Erythroblast (primary cell): ENCODE measurements at regions not wholly inside any gene's neighbourhood (a gene's known extent, or its start where the extent isn't known, plus 50 kb on each side); places are given as distances from the start of the nearest gene placed in this dataset.
A peak's percentile ranks its signal among the peaks of the same experiment; 100 is the strongest.

Experiments
- DNase-seq, 2 experiments: peaks; one replicate each; lab custom pipeline; 2025; lab: John Stamatoyannopoulos, UW
- GATA1 ChIP-seq: IDR thresholded peaks from 2 replicates; pipeline ENCODE4 v1.6.1; 2011; ENCODE audit warnings: low read depth, mild to moderate bottlenecking, control low read depth, low read length, moderate library complexity
- POLR2A ChIP-seq: IDR thresholded peaks from 2 replicates; pipeline ENCODE4 v1.6.1; 2011; ENCODE audit warnings: mild to moderate bottlenecking, low read length

GRCh38 chr17:63337579-63337978, 108.5 kb downstream of the CYB561 start:
- DNase-seq = no peak
- TF ChIP-seq POLR2A = no peak
- no peak for TF ChIP-seq GATA1

- no peak for DNase-seq
- TF ChIP-seq POLR2A = no peak
- TF ChIP-seq GATA1 = no peak
Observed at GRCh38 chr17:63338272-63338671, 107.8 kb downstream of the CYB561 start.

GRCh38 chr17:63341276-63341675, 104.8 kb downstream of the CYB561 start:
- DNase-seq = no peak
- TF ChIP-seq POLR2A (no peak), GATA1 (no peak)

- no peak for TF ChIP-seq POLR2A
- no peak for TF ChIP-seq GATA1
- no peak for DNase-seq
Observed at GRCh38 chr17:63344383-63344782, 101.7 kb downstream of the CYB561 start.

- TF ChIP-seq POLR2A = no peak
- no peak for TF ChIP-seq GATA1
- DNase-seq = no peak
Observed at GRCh38 chr17:63345611-63346010, 100.5 kb downstream of the CYB561 start.

GRCh38 chr17:63347475-63347874, 98.6 kb downstream of the CYB561 start:
- no peak for TF ChIP-seq GATA1
- TF ChIP-seq POLR2A = no peak
- no peak for DNase-seq

GRCh38 chr17:63349478-63350000, 96.6 kb downstream of the CYB561 start:
- DNase-seq = no peak
- TF ChIP-seq GATA1 (no peak), POLR2A (no peak)

GRCh38 chr17:63350364-63350763, 95.7 kb downstream of the CYB561 start:
- TF ChIP-seq GATA1 (no peak), POLR2A (no peak)
- DNase-seq = no peak

- TF ChIP-seq POLR2A (no peak), GATA1 (no peak)
Observed at GRCh38 chr17:63354256-63354655, 91.8 kb downstream of the CYB561 start.

GRCh38 chr17:63356337-63356757, 89.8 kb downstream of the CYB561 start:
- DNase-seq = no peak
- TF ChIP-seq GATA1 (no peak), POLR2A (no peak)

More at GRCh38 chr17:63354256-63354655, 91.8 kb downstream of the CYB561 start:
- DNase-seq = no peak

- no peak for TF ChIP-seq POLR2A
- TF ChIP-seq GATA1 = no peak
- DNase-seq = no peak
Observed at GRCh38 chr17:63358111-63358839, 87.8 kb downstream of the CYB561 start.

- DNase-seq = no peak
- TF ChIP-seq POLR2A = no peak
- TF ChIP-seq GATA1 = no peak
Observed at GRCh38 chr17:63358956-63359355, 87.2 kb downstream of the CYB561 start.

- DNase-seq = no peak
- TF ChIP-seq GATA1 = no peak
- no peak for TF ChIP-seq POLR2A
Observed at GRCh38 chr17:63361182-63361581, 84.9 kb downstream of the CYB561 start.

- TF ChIP-seq POLR2A = no peak
- no peak for TF ChIP-seq GATA1
- no peak for DNase-seq
Observed at GRCh38 chr17:63362115-63362514, 84.0 kb downstream of the CYB561 start.

GRCh38 chr17:63364387-63364786, 81.7 kb downstream of the CYB561 start:
- DNase-seq = peak in 1 of 2 experiments; percentile 29
- TF ChIP-seq GATA1 = no peak
- no peak for TF ChIP-seq POLR2A

GRCh38 chr17:63364944-63365343, 81.2 kb downstream of the CYB561 start:
- no peak for DNase-seq
- TF ChIP-seq GATA1 (no peak), POLR2A (no peak)
